ENCODE measurements at regions not wholly inside any gene's neighbourhood (a gene's known extent, or its start where the extent isn't known, plus 50 kb on each side); places are given as distances from the start of the nearest gene placed in this dataset.

- no peaks in the 10 kb centered on the region for H3F3A ChIP-seq (ENCODE audit: low read depth)
- no peaks in the 10 kb centered on the region for H4K20me1 ChIP-seq (ENCODE audit: insufficient read depth, low read length, poor library complexity, severe bottlenecking)
- no peaks in the 10 kb centered on the region for H3K9me2 ChIP-seq (replicated peaks; ENCODE audit: low read depth, low read length)
- H3K4me3 ChIP-seq (ENCODE audit: low read length, poor library complexity, severe bottlenecking) = no peak overlapping the region
- H3K36me3 ChIP-seq (ENCODE audit: insufficient read depth, low read length) = no peaks in the 10 kb centered on the region
- H3K4me2 ChIP-seq (ENCODE audit: low read depth, low read length, poor library complexity, severe bottlenecking) = no peak overlapping the region
- H2AFZ ChIP-seq (ENCODE audit: low read length) = no peak overlapping the region
- H3K9ac ChIP-seq (ENCODE audit: low read depth, low read length, poor library complexity, severe bottlenecking) = no peak overlapping the region
- TF ChIP-seq CTCF (conservative IDR thresholded peaks at IDR 0.05; ENCODE audit: low read length) (no peak), EZH2phosphoT487 (IDR thresholded peaks at IDR 0.05; ENCODE audit: borderline replicate concordance) (no peak)
- no peaks in the 10 kb centered on the region for H3K79me2 ChIP-seq (ENCODE audit: insufficient read depth, low read length)
- no peaks in the 10 kb centered on the region for H3K9me3 ChIP-seq (ENCODE audit: insufficient read depth, low read depth, low read length)
- no peaks in the 10 kb centered on the region for H3K4me1 ChIP-seq (ENCODE audit: insufficient read depth, low read length, poor library complexity, severe bottlenecking)
- peaks cover 4% of the 10 kb centered on the region for H3K27me3 ChIP-seq (ENCODE audit: insufficient read depth, low read length, poor library complexity, severe bottlenecking)
Measured at GRCh38 chr20:40279390-40279789, 409.6 kb downstream of the MAFB start.

- TF ChIP-seq EZH2phosphoT487 (IDR thresholded peaks at IDR 0.05; ENCODE audit: borderline replicate concordance) = no peak
- TF ChIP-seq CTCF (conservative IDR thresholded peaks at IDR 0.05; ENCODE audit: low read length) = no peak
- Histone ChIP-seq H3K4me3 (ENCODE audit: low read length, poor library complexity, severe bottlenecking) (no peak overlapping the region), H2AFZ (ENCODE audit: low read length) (no peak overlapping the region), H3K4me1 (ENCODE audit: insufficient read depth, low read length, poor library complexity, severe bottlenecking) (no peaks in the 10 kb centered on the region), H3K4me2 (ENCODE audit: low read depth, low read length, poor library complexity, severe bottlenecking) (no peak overlapping the region), H3K79me2 (ENCODE audit: insufficient read depth, low read length) (no peaks in the 10 kb centered on the region), H3K9me2 (replicated peaks; ENCODE audit: low read depth, low read length) (no peaks in the 10 kb centered on the region), H3F3A (ENCODE audit: low read depth) (no peaks in the 10 kb centered on the region), H3K27me3 (ENCODE audit: insufficient read depth, low read length, poor library complexity, severe bottlenecking) (no peaks in the 10 kb centered on the region), H3K9ac (ENCODE audit: low read depth, low read length, poor library complexity, severe bottlenecking) (no peak overlapping the region), H3K36me3 (ENCODE audit: insufficient read depth, low read length) (no peaks in the 10 kb centered on the region), H3K9me3 (ENCODE audit: insufficient read depth, low read depth, low read length) (no peaks in the 10 kb centered on the region), H4K20me1 (ENCODE audit: insufficient read depth, low read length, poor library complexity, severe bottlenecking) (no peaks in the 10 kb centered on the region)
Measured at GRCh38 chr20:40278673-40279072, 410.4 kb downstream of the MAFB start.

GRCh38 chr20:40276301-40276700, 412.7 kb downstream of the MAFB start:
- no peak overlapping the region for H2AFZ ChIP-seq (ENCODE audit: low read length)
- TF ChIP-seq EZH2phosphoT487 (IDR thresholded peaks at IDR 0.05; ENCODE audit: borderline replicate concordance) (no peak), CTCF (conservative IDR thresholded peaks at IDR 0.05; ENCODE audit: low read length) (no peak)
- H3K9me3 ChIP-seq (ENCODE audit: insufficient read depth, low read depth, low read length) = no peaks in the 10 kb centered on the region
- no peak overlapping the region for H3K4me2 ChIP-seq (ENCODE audit: low read depth, low read length, poor library complexity, severe bottlenecking)
- no peaks in the 10 kb centered on the region for H3K27me3 ChIP-seq (ENCODE audit: insufficient read depth, low read length, poor library complexity, severe bottlenecking)
- H4K20me1 ChIP-seq (ENCODE audit: insufficient read depth, low read length, poor library complexity, severe bottlenecking) = no peaks in the 10 kb centered on the region
- H3K79me2 ChIP-seq (ENCODE audit: insufficient read depth, low read length) = no peaks in the 10 kb centered on the region
- no peaks in the 10 kb centered on the region for H3K36me3 ChIP-seq (ENCODE audit: insufficient read depth, low read length)
- no peaks in the 10 kb centered on the region for H3K9me2 ChIP-seq (replicated peaks; ENCODE audit: low read depth, low read length)
- H3K4me1 ChIP-seq (ENCODE audit: insufficient read depth, low read length, poor library complexity, severe bottlenecking) = no peaks in the 10 kb centered on the region
- no peaks in the 10 kb centered on the region for H3F3A ChIP-seq (ENCODE audit: low read depth)
- no peak overlapping the region for H3K4me3 ChIP-seq (ENCODE audit: low read length, poor library complexity, severe bottlenecking)
- H3K9ac ChIP-seq (ENCODE audit: low read depth, low read length, poor library complexity, severe bottlenecking) = no peak overlapping the region
